ENCODE measurements at regions not wholly inside any gene's neighbourhood (a gene's known extent, or its start where the extent isn't known, plus 50 kb on each side); places are given as distances from the start of the nearest gene placed in this dataset.

- DNase-seq (ENCODE audit: low read depth): no peak
These were observed 423.9 kb downstream of the NPHP4 start for GRCh38 chr1:5568321-5568720.

GRCh38 chr1:5567839-5568238 is 424.4 kb downstream of the NPHP4 start:
- DNase-seq (ENCODE audit: low read depth): no peak

- no peak for DNase-seq (ENCODE audit: low read depth)
These were observed 425.3 kb downstream of the NPHP4 start for GRCh38 chr1:5566924-5567323.

GRCh38 chr1:5565281-5566125 is 426.7 kb downstream of the NPHP4 start:
- DNase-seq (ENCODE audit: low read depth): no peak

- DNase-seq (ENCODE audit: low read depth): no peak
These were observed 427.5 kb downstream of the NPHP4 start for GRCh38 chr1:5564578-5565257.

- no peak for DNase-seq (ENCODE audit: low read depth)
These were observed 428.2 kb downstream of the NPHP4 start for GRCh38 chr1:5563861-5564577.

GRCh38 chr1:5562769-5563168 is 429.5 kb downstream of the NPHP4 start:
- no peak for DNase-seq (ENCODE audit: low read depth)

GRCh38 chr1:5562331-5562730 is 429.9 kb downstream of the NPHP4 start:
- no peak for DNase-seq (ENCODE audit: low read depth)

GRCh38 chr1:5559078-5559477 is 433.1 kb downstream of the NPHP4 start:
- no peak for DNase-seq (ENCODE audit: low read depth)

- no peak for DNase-seq (ENCODE audit: low read depth)
These were observed 436.4 kb downstream of the NPHP4 start for GRCh38 chr1:5555853-5556252.

GRCh38 chr1:5554784-5555183 is 437.4 kb downstream of the NPHP4 start:
- DNase-seq (ENCODE audit: low read depth): no peak

- no peak for DNase-seq (ENCODE audit: low read depth)
These were observed 438.1 kb downstream of the NPHP4 start for GRCh38 chr1:5554111-5554510.

- no peak for DNase-seq (ENCODE audit: low read depth)
These were observed 439.3 kb downstream of the NPHP4 start for GRCh38 chr1:5552787-5553484.

- DNase-seq (ENCODE audit: low read depth): no peak
These were observed 440.8 kb downstream of the NPHP4 start for GRCh38 chr1:5551274-5551975.

- DNase-seq (ENCODE audit: low read depth): no peak
These were observed 444.0 kb downstream of the NPHP4 start for GRCh38 chr1:5548266-5548665.

- no peak for DNase-seq (ENCODE audit: low read depth)
These were observed 449.0 kb downstream of the NPHP4 start for GRCh38 chr1:5543235-5543634.

GRCh38 chr1:5532811-5533210 is 459.4 kb downstream of the NPHP4 start:
- DNase-seq (ENCODE audit: low read depth): no peak

- no peak for DNase-seq (ENCODE audit: low read depth)
These were observed 465.2 kb downstream of the NPHP4 start for GRCh38 chr1:5526822-5527551.

GRCh38 chr1:5526385-5526750 is 465.9 kb downstream of the NPHP4 start:
- DNase-seq (ENCODE audit: low read depth): no peak

GRCh38 chr1:5525597-5526384 is 466.4 kb downstream of the NPHP4 start:
- DNase-seq (ENCODE audit: low read depth): no peak

Data from activated T-cell treated with anti-CD3 and anti-CD28 coated beads for 48 hours (primary cell).